ENCODE measurements at regions not wholly inside any gene's neighbourhood (a gene's known extent, or its start where the extent isn't known, plus 50 kb on each side); places are given as distances from the start of the nearest gene placed in this dataset.

DNA sequence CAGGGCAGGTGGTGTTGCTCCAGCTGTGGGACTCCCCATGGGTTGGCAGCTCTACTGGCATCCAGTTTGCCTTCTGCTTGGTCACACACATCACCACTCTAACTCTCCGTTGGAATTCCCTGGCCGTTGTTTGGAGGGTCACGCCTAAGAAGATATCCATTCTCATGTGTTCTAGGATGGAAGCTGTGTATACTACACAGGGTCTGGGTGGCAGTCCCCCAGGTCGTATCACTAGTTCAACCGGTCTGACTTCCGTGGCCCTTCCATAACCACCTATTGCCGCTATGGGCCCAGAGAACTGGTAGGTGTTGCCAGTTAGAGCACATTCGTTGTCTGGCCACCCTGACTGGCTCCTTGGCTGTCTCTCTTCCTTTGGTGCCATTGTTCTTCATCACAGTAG lies 456.3 kb downstream of the TMEM121 start:
- WGBS, 2 experiments (ENCODE audit: extremely low coverage in 1 of 2, insufficient coverage in 1 of 2, insufficient read length in 1 of 2, insufficient replicate concordance in 2 of 2, low coverage in 1 of 2, low lambda C conversion rate in 2 of 2, missing lambda C conversion rate in 1 of 2): 78% methylated on average over 8 of the region's 8 CpGs; no CpG with 5 or more reads in 1 of the 2 experiments
- H2BK20ac ChIP-seq (ENCODE audit: low read length): no peak overlapping the region
- POLR2A ChIA-PET (ENCODE audit: partially characterized antibody): no interaction called here
- no peak overlapping the region for H3K14ac ChIP-seq (ENCODE audit: insufficient read length)
- H3K79me2 ChIP-seq (ENCODE audit: control insufficient read depth in 1 of 2, insufficient read depth in 2 of 2, low read length in 2 of 2): no peaks in the 10 kb centered on the region
- H3K79me1 ChIP-seq (ENCODE audit: low read depth, low read length): no peaks in the 10 kb centered on the region
- no peak overlapping the region for H3K9ac ChIP-seq (replicated peaks in 1 of 4; ENCODE audit: extremely low read depth in 1 of 4, low read depth in 3 of 4, low read length in 3 of 4)
- H3K9me3 ChIP-seq (ENCODE audit: insufficient read depth in 2 of 2, low read depth in 1 of 2, low read length in 1 of 2): peaks cover 41 to 88% of the 10 kb centered on the region in 2 experiments
- H4K5ac ChIP-seq (ENCODE audit: insufficient read length, low read depth, low read length): no peak overlapping the region
- FAIRE-seq (no peak), DNase-seq (ENCODE audit: low read depth in 1 of 2, low spot score in 2 of 2) (no peak)
- H3K4me2 ChIP-seq (ENCODE audit: insufficient read depth in 1 of 2, low read depth in 2 of 2, low read length in 2 of 2): no peak overlapping the region
- no peaks in the 10 kb centered on the region for H3K4me1 ChIP-seq (replicated peaks in 1 of 4; ENCODE audit: control insufficient read depth in 3 of 4, insufficient read depth in 4 of 4, low read length in 3 of 4)
- H3K27ac ChIP-seq (ENCODE audit: low read depth, low read length): no peak overlapping the region
- H4K8ac ChIP-seq (ENCODE audit: extremely low read depth, insufficient read depth, low read length): no peak overlapping the region
- H3K56ac ChIP-seq (replicated peaks; ENCODE audit: insufficient read length, low read depth, low read length): no peak overlapping the region
- no peak for TF ChIP-seq EP300 (IDR thresholded peaks at IDR 0.05; ENCODE audit: borderline replicate concordance in 1 of 2, low read depth in 2 of 2, low read length in 2 of 2)
- CTCF ChIA-PET (ENCODE audit: partially characterized antibody): interaction anchor here (0.6 kb wide), 1 partner anchor 464 kb away, joined by 3 read pairs; no protein-coding TSS in a partner anchor
- no peaks in the 10 kb centered on the region for H4K20me1 ChIP-seq (replicated peaks in 1 of 2; ENCODE audit: control insufficient read depth in 1 of 2, insufficient read depth in 2 of 2, low read length in 2 of 2)
- H2AFZ ChIP-seq (ENCODE audit: low read length): no peak overlapping the region
- no peak overlapping the region for H2BK5ac ChIP-seq (ENCODE audit: low read depth, low read length)
- H2BK15ac ChIP-seq (ENCODE audit: low read length): no peak overlapping the region
- H2BK120ac ChIP-seq (replicated peaks; ENCODE audit: low read depth, low read length): no peak overlapping the region
- no peak overlapping the region for H3K23ac ChIP-seq (ENCODE audit: insufficient read length)
- no peak overlapping the region for H2BK12ac ChIP-seq (ENCODE audit: low read depth, low read length)
- H3K27me3 ChIP-seq (replicated peaks in 1 of 4; ENCODE audit: control insufficient read depth in 3 of 4, extremely low read depth in 1 of 4, insufficient read depth in 3 of 4, low read length in 3 of 4): no peaks in the 10 kb centered on the region
- no peak overlapping the region for H4K91ac ChIP-seq (replicated peaks; ENCODE audit: insufficient read length, low read length)
- no peak overlapping the region for H3K4ac ChIP-seq (replicated peaks; ENCODE audit: insufficient read length, low read depth, low read length)
- H3K18ac ChIP-seq (ENCODE audit: extremely low read depth, low read length): no peak overlapping the region
- peaks cover 0 to 2% (median 0%) of the 10 kb centered on the region in 4 experiments; a peak in 1 of 8 replicates for H3K36me3 ChIP-seq (ENCODE audit: control insufficient read depth in 2 of 4, insufficient read depth in 4 of 4, low read length in 3 of 4)
- H3K4me3 ChIP-seq (ENCODE audit: extremely low read depth in 1 of 4, insufficient read depth in 2 of 4, low read depth in 3 of 4, low read length in 4 of 4): no peak overlapping the region
- H2AK5ac ChIP-seq (ENCODE audit: low read depth, low read length): no peak overlapping the region
- H3K23me2 ChIP-seq (ENCODE audit: low read depth, low read length): no peaks in the 10 kb centered on the region

All from H1 (cell line).